ENCODE measurements at regions not wholly inside any gene's neighbourhood (a gene's known extent, or its start where the extent isn't known, plus 50 kb on each side); places are given as distances from the start of the nearest gene placed in this dataset.
"Not testable (repeated sequence)": the region's sequence is repeated elsewhere in the genome, so short reads cannot be mapped to it uniquely, and the experiment has no call there.

DNA sequence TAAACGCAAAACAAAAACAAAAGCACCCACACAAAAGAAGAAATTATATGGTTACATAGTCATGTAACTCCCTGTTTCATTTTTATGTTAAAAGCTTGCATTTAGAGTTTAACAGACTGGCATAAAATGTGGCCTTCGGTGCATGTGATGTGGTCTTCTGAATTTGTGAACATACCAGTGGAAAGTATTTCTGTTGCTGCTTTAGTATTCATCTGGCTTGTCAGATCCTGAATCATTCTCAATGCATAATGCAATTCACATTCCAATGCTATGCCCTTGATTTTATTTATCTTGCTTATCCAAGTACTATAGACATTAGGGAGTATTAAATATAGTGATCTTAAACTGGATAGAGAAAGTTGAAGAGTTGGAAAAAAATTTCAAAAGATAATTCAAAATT lies 740.2 kb upstream of the ZNF608 start:
- intact Hi-C loops (cut with DNase I), result no loop called here
- DNase-seq (no peak), ATAC-seq (ENCODE audit: poor library complexity) (no peak)

GRCh38 chr5:125487231-125487630 lies 740.8 kb upstream of the ZNF608 start:
- no peak for ATAC-seq (ENCODE audit: poor library complexity)
- DNase-seq, result no peak
- intact Hi-C loops (cut with DNase I), result no loop called here

- intact Hi-C loops (cut with DNase I); DNase-seq; ATAC-seq (ENCODE audit: poor library complexity): not testable (repeated sequence)
Measured at GRCh38 chr5:125487652-125488051, 741.2 kb upstream of the ZNF608 start.

- DNase-seq (no peak), ATAC-seq (ENCODE audit: poor library complexity) (no peak)
- intact Hi-C loops (cut with DNase I), result no loop called here
Measured at GRCh38 chr5:125489146-125489545, 742.7 kb upstream of the ZNF608 start.

DNA sequence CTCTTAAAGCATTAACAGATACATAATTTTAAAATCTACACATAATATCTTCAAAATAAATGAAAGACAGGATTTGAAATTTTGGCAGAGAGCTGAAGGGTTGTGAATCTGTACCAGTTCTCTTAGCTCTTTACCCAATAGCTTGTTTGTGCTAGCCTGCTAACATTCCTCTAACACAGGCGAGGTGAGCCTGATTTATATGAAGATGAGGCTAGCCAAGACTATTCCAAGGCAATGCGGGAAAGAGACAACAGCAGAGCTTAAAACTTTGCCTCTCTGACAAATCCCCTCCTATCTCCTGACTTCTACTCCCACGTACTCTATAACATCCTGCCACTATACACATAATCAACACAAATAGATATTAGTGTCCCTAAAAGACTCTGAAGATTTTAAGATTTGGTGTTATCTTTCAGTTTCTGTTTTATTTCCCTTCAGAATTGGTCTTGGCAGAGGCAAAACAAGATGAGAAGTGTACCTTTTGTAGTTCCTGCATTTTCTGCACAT lies 745.6 kb upstream of the ZNF608 start:
- DNase-seq, result no peak
- no peak for ATAC-seq (ENCODE audit: poor library complexity)
- intact Hi-C loops (cut with DNase I), result no loop called here

GRCh38 chr5:125492977-125493376 lies 746.5 kb upstream of the ZNF608 start:
- intact Hi-C loops (cut with DNase I), result no loop called here
- ATAC-seq (ENCODE audit: poor library complexity) (no peak), DNase-seq (no peak)

- intact Hi-C loops (cut with DNase I), result no loop called here
- ATAC-seq (ENCODE audit: poor library complexity) (no peak), DNase-seq (no peak)
Measured at GRCh38 chr5:125496393-125496792, 750.0 kb upstream of the ZNF608 start.

- DNase-seq, result no peak
- ATAC-seq (ENCODE audit: poor library complexity), result no peak
- intact Hi-C loops (cut with DNase I), result no loop called here
Measured at GRCh38 chr5:125497651-125498050, 751.2 kb upstream of the ZNF608 start.

DNA sequence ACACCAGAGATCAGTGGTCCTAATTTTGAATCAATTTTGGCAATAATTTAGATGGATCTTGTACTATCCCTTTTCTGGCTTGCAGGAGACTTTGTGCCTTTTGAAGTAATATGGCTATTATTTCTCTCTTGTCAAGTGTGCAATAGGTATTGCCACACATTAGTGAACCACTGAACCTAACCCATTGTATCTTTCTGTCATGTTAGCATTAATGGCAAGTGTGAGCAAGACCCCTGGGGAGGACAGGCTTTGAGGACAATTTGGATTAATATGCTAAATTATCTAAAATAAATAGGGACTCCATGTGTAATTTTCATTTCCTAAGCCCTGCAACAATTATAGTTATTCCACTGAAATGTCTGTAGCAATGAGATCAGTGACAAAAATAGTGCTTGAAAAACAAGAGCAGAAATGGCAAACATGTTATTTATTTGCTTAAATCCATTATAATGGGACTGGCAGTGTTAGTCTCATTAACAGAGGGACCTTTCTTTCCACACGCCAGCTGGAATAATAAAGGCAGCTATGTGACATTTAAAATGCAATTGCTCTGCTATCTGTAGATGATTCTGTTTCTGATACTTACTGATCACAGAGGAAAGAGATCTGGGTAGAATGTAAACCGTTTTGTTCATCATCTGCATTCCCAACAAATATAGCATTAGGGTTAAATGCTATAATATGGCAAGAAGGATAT lies 753.3 kb upstream of the ZNF608 start:
- no peak for ATAC-seq (ENCODE audit: poor library complexity)
- intact Hi-C loops (cut with DNase I), result no loop called here
- DNase-seq, result no peak

DNA sequence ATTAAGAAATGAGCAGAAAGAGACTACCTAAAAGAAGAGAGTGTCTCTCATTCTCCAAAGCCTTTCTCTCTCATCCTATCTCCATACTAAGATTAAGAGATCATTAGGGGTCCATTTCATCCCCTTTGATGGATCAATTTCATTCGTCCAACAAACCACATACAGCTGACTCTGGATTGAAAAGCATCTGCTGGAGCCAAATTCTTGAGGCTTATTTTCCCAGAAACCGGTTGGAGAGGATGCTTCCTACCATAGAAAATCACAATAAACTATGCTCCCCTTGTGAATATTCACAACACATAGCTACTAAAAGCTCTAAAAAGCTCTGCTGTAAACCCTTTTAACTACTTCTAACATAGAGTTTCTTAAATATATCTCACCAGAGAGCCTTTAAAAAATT lies 755.0 kb upstream of the ZNF608 start:
- DNase-seq, result no peak
- no peak for ATAC-seq (ENCODE audit: poor library complexity)
- intact Hi-C loops (cut with DNase I), result no loop called here

- intact Hi-C loops (cut with DNase I), result no loop called here
- DNase-seq (no peak), ATAC-seq (ENCODE audit: poor library complexity) (no peak)
Measured at GRCh38 chr5:125503946-125504345, 757.5 kb upstream of the ZNF608 start.

DNA sequence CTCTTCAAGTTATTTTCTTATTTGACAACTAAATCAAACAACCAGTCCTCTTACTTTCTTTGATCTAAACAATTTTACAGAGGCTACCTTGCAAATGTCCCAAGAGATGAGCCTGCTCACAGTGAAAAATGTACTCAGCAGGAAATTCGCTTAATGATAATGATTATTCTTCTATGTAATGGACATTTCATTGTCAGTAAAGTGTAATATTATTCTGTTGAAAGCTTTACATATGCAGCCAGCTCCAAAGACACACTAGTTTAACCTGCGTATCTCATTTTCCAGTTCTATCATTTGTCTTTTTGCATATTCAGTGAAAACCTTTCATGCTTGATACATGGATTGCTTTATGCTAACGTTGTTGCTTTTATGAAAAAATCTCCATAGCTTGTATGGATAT lies 758.7 kb upstream of the ZNF608 start:
- DNase-seq, result no peak
- no peak for ATAC-seq (ENCODE audit: poor library complexity)
- intact Hi-C loops (cut with DNase I), result no loop called here

GRCh38 chr5:125506124-125506523 lies 759.7 kb upstream of the ZNF608 start:
- ATAC-seq (ENCODE audit: poor library complexity) (no peak), DNase-seq (no peak)
- intact Hi-C loops (cut with DNase I), result no loop called here

GRCh38 chr5:125508225-125508624 lies 761.8 kb upstream of the ZNF608 start:
- no peak for DNase-seq
- ATAC-seq (ENCODE audit: poor library complexity), result no peak
- intact Hi-C loops (cut with DNase I), result no loop called here

DNA sequence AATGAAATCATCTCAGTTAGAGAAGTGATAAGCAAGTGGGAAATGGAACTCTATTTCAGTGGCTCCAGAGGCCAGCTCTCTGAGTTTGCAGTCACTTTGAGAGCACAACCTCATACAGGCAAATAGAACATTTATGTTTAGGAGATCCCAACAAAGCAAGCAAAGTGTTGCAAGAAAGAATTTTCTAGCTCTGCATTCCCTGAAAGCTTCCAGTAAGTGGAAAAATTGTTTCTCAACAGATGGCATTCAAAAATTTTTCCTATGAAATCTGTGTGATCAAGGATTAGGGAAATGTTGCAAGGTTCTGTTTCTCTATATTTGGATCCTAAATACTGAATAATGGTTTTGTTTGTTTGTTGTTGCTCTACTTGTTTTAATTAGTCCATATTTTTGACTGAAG lies 764.2 kb upstream of the ZNF608 start:
- no peak for ATAC-seq (ENCODE audit: poor library complexity)
- intact Hi-C loops (cut with DNase I), result no loop called here

DNA sequence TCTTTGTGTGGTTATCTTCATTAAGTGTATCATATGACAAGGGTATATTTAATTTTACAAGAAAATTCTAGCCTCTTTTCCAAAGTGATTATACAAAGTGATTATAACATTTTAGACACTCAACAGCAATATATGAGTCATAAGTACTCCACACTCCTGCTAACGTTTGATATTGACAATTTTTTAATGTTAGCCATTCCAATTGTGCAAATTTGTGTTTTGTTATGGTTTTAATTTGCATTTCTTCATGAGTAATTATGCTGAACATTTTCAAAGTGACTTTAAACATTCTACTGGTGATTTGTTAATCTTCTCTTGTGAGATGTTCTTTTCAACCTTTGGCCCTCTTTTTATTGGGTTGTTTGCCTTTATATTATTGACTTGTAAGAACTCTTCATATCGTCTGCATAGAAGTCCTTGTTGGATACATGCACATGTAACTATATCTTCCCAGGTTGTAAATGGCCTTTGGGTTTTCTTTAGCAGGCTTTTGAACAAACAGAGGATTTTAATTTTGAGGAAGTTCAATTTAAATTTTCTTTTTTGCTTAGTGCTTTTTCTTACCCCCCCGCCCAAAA lies 771.6 kb upstream of the ZNF608 start:
- no peak for DNase-seq
- intact Hi-C loops (cut with DNase I), result no loop called here
- ATAC-seq (ENCODE audit: poor library complexity), result no peak

More for the DNA sequence above, 764.2 kb upstream of the ZNF608 start:
- DNase-seq, result no peak

- DNase-seq, result no peak
- intact Hi-C loops (cut with DNase I), result no loop called here
- ATAC-seq (ENCODE audit: poor library complexity), result no peak
Measured at GRCh38 chr5:125521289-125521688, 774.9 kb upstream of the ZNF608 start.

GRCh38 chr5:125525356-125525755 lies 778.9 kb upstream of the ZNF608 start:
- no peak for DNase-seq
- ATAC-seq (ENCODE audit: poor library complexity), result no peak
- intact Hi-C loops (cut with DNase I), result no loop called here

- DNase-seq, result no peak
Measured at GRCh38 chr5:125526966-125527365, 780.5 kb upstream of the ZNF608 start.

DNA sequence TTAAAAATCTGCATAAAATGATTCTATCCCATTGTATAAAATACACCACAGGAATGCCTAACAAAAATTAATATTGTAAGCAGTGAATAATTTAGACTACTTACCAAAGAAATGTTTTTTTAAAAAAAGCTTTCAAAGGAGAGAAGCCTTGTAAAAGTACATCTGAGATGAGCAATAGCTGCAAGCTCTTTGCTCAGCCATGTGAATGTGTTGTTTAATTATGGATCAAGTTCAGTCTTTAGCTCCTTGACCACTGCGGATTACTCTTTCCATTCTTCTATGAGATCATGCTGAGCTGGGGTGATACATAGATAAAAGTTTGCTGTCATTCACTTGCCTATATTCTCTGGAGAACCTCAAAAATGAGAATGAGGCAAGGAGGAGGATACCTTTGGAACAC lies 782.4 kb upstream of the ZNF608 start:
- no peak for DNase-seq
- no peak for ATAC-seq (ENCODE audit: poor library complexity)
- intact Hi-C loops (cut with DNase I), result no loop called here

More at GRCh38 chr5:125526966-125527365, 780.5 kb upstream of the ZNF608 start:
- ATAC-seq (ENCODE audit: poor library complexity), result peak; percentile 70
- intact Hi-C loops (cut with DNase I), result no loop called here
